Stomach (tissue), 8 donors: ENCODE measurements at regions not wholly inside any gene's neighbourhood (a gene's known extent, or its start where the extent isn't known, plus 50 kb on each side); places are given as distances from the start of the nearest gene placed in this dataset.

Source experiments
- DNase-seq, 2 donors: peaks; one replicate each; pipeline versions ENCODE4 v3.0.0 to v3.0.0-alpha.2; 2013 to 2019
- H3K27ac ChIP-seq, 5 donors: fragments of 200-600 bp in 4 of 5; sonication (generic) in 4 of 5; one replicate each; pipeline ENCODE4 v1.5.1; 2013 to 2019; ENCODE audit warnings: mild to moderate bottlenecking in 1 of 5, moderate library complexity in 1 of 5
- H3K27me3 ChIP-seq, 3 donors: fragments of 200-600 bp; sonication (generic); one replicate each; pipeline ENCODE4 v1.5.1; 2017 to 2019; ENCODE audit warnings: mixed run types in 1 of 3
- H3K36me3 ChIP-seq, 4 donors: fragments of 200-600 bp; sonication (generic); 1 replicate in 3 of 4; 2 replicates in 1 of 4; pipeline ENCODE4 v1.5.1; 2016 to 2019
- H3K4me1 ChIP-seq, 4 donors: fragments of 200-600 bp; sonication (generic); one replicate each; pipeline ENCODE4 v1.5.1; 2016 to 2019
- H3K4me3 ChIP-seq, 4 donors: fragments of 200-600 bp; sonication (generic) in 3 of 4; one replicate each; pipeline ENCODE4 v1.5.1; 2016 to 2019; ENCODE audit warnings: mild to moderate bottlenecking in 1 of 4
- H3K9me3 ChIP-seq, 4 donors: fragments of 200-600 bp; sonication (generic); one replicate each; pipeline ENCODE4 v1.5.1; 2016 to 2019
- EP300 ChIP-seq: sonication (generic); formaldehyde crosslinking; IDR thresholded peaks from one replicate; pipeline ENCODE4 v1.6.1; 2017; ENCODE audit warnings: antibody characterized with exemption
- POLR2A ChIP-seq, 4 donors: fragments of 450-650 bp; IDR thresholded peaks; one replicate each; pipeline ENCODE4 v1.6.1; 2016; ENCODE audit warnings: antibody characterized with exemption in 4 of 4, control low read depth in 2 of 4, mild to moderate bottlenecking in 1 of 4, moderate library complexity in 1 of 4
- POLR2AphosphoS5 ChIP-seq, 3 donors: sonication (generic); formaldehyde crosslinking; IDR thresholded peaks; one replicate each; pipeline ENCODE4 v1.6.1; 2016; ENCODE audit warnings: antibody characterized with exemption in 3 of 3
- WGBS, 5 donors: extraction: QIAGEN DNeasy Blood & Tissue Kit in 3 of 5; methylation state at CpG; one replicate each; pipeline versions ENCODE4 v1.1.5 to v1.1.7; 2013 to 2018; 5-methylcytosine and 5-hydroxymethylcytosine counted together
- intact Hi-C: fragments of 100-400 bp; cut with DNase I; formaldehyde crosslinking; loops from one replicate; pipeline ENCODE4 v1.15.1; 2023; ENCODE audit warnings: low total_unique reads
- TF ChIP-seq, protein P1 (sequence below), 7 experiments: fragments of 450-650 bp in 4 of 7; fragments of 200-600 bp in 3 of 7; sonication (generic) in 3 of 7; IDR thresholded peaks; one replicate each; pipeline ENCODE4 v1.5.1; 2016 to 2019; ENCODE audit warnings: antibody characterized with exemption in 7 of 7, control low read depth in 2 of 7, mild to moderate bottlenecking in 1 of 7
- donor health status: healthy with polysubstance abuse.
- donor health status: Bipolar disorder and iron deficiency.
- donor health status: healthy.

GRCh38 chr4:127155116-127155515 lies 477.6 kb upstream of the INTU start:
- intact Hi-C loops: no loop called here
- 85 to 95% (median 92%) methylated on average over 2 of the region's 2 CpGs for WGBS, 5 donors
- no peak for TF ChIP-seq POLR2A (IDR thresholded peaks at IDR 0.05)
- TF ChIP-seq EP300: no peak
- TF ChIP-seq, protein P1, sequence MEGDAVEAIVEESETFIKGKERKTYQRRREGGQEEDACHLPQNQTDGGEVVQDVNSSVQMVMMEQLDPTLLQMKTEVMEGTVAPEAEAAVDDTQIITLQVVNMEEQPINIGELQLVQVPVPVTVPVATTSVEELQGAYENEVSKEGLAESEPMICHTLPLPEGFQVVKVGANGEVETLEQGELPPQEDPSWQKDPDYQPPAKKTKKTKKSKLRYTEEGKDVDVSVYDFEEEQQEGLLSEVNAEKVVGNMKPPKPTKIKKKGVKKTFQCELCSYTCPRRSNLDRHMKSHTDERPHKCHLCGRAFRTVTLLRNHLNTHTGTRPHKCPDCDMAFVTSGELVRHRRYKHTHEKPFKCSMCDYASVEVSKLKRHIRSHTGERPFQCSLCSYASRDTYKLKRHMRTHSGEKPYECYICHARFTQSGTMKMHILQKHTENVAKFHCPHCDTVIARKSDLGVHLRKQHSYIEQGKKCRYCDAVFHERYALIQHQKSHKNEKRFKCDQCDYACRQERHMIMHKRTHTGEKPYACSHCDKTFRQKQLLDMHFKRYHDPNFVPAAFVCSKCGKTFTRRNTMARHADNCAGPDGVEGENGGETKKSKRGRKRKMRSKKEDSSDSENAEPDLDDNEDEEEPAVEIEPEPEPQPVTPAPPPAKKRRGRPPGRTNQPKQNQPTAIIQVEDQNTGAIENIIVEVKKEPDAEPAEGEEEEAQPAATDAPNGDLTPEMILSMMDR (IDR thresholded peaks at IDR 0.05): no peak
- TF ChIP-seq POLR2AphosphoS5 (IDR thresholded peaks at IDR 0.05): no peak
- Histone ChIP-seq H3K4me1 (no peaks in the 10 kb centered on the region), H3K27me3 (no peaks in the 10 kb centered on the region), H3K27ac (no peak overlapping the region), H3K9me3 (peaks cover 0 to 8% (median 0%) of the 10 kb centered on the region in 4 donors), H3K4me3 (no peak overlapping the region), H3K36me3 (no peaks in the 10 kb centered on the region)
- no peak for DNase-seq

DNA sequence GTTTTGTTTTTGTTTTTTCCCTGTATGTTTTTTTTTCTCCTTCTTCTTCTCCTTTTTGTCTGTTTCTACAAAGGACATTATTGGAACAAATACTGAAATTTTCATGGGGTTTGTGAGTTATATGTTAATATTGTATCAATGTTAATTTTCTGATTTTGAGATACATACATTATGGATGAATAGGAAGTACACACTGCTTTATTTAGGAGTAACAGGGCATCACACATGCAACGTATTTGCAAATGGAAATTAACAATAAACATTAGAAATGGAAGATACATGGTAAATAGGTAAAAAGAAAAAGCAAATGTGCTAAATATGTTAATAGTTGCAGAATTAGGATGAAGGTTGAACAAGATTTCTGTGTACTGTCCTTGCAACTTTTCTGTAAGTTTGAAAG lies 477.2 kb upstream of the INTU start:
- Histone ChIP-seq H3K27me3 (no peaks in the 10 kb centered on the region), H3K9me3 (peaks cover 0 to 8% (median 0%) of the 10 kb centered on the region in 4 donors), H3K4me1 (no peaks in the 10 kb centered on the region), H3K4me3 (no peak overlapping the region), H3K36me3 (no peaks in the 10 kb centered on the region), H3K27ac (no peak overlapping the region)
- TF ChIP-seq, protein P1 (IDR thresholded peaks at IDR 0.05): no peak
- TF ChIP-seq EP300 (no peak), POLR2A (IDR thresholded peaks at IDR 0.05) (no peak), POLR2AphosphoS5 (IDR thresholded peaks at IDR 0.05) (no peak)
- 34 to 54% (median 45%) methylated on average over 1 of the region's 1 CpG for WGBS, 5 donors
- no peak for DNase-seq
- intact Hi-C loops: no loop called here

DNA sequence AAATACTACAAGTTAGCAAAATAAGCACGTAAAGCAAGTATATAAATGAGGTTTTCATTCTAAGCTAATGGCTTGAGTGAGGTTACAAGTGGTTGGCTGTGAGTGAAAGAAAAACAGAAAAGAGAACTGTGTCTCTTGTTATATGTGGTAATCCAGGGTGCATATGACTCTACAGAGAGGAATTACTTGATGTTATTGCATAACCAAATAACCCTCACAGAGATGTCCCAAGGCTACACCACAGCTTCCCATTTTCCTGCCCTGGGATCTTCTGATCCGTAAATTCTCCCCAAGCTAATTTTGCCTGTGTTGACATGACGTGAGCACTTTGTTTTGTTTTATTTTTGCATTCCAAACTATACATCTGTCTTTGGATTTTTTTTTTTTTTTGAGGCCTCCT lies 470.0 kb upstream of the INTU start:
- intact Hi-C loops: no loop called here
- DNase-seq: no peak
- H3K9me3 ChIP-seq: peaks cover 0 to 7% (median 2%) of the 10 kb centered on the region in 4 donors
- TF ChIP-seq EP300 (no peak), POLR2A (IDR thresholded peaks at IDR 0.05) (no peak), POLR2AphosphoS5 (IDR thresholded peaks at IDR 0.05) (no peak)
- TF ChIP-seq, protein P1 (IDR thresholded peaks at IDR 0.05): no peak
- H3K4me3 ChIP-seq: no peak overlapping the region
- peak overlapping the region in 1 of 5 donors; percentile 20 for H3K27ac ChIP-seq
- no peaks in the 10 kb centered on the region for H3K36me3 ChIP-seq
- no peaks in the 10 kb centered on the region for H3K4me1 ChIP-seq
- WGBS, 5 donors: 51 to 74% (median 70%) methylated on average over 3 of the region's 3 CpGs
- H3K27me3 ChIP-seq: no peaks in the 10 kb centered on the region

DNA sequence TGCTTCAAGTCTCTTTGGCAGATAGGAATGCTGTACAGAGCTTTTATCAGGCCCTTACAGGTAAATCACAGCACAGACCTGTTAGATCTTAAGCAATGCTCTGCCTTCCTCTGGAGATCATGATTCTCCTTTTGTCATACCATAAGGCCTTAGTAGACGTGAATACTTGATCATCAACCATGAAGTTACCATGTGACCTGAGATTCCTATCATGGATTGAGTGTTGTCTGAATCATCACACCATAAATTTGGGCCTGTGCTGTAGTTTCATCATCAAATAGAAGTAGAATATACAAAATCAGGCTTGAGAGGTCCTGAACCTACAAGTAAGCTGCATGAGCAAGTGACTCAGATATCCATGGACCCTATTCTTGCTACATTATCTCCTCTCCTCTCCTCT lies 466.8 kb upstream of the INTU start:
- TF ChIP-seq POLR2A (IDR thresholded peaks at IDR 0.05) (no peak), POLR2AphosphoS5 (IDR thresholded peaks at IDR 0.05) (no peak), EP300 (no peak)
- TF ChIP-seq, protein P1 (IDR thresholded peaks at IDR 0.05): no peak
- 55 to 89% (median 75%) methylated on average over 1 of the region's 1 CpG for WGBS, 5 donors
- no peak for DNase-seq
- intact Hi-C loops: no loop called here
- no peaks in the 10 kb centered on the region for H3K27me3 ChIP-seq
- no peaks in the 10 kb centered on the region for H3K4me1 ChIP-seq
- H3K27ac ChIP-seq: no peak overlapping the region
- peaks cover 0 to 3% (median 0%) of the 10 kb centered on the region in 4 donors for H3K9me3 ChIP-seq
- no peaks in the 10 kb centered on the region for H3K36me3 ChIP-seq
- no peak overlapping the region for H3K4me3 ChIP-seq
